ENCODE measurements at regions not wholly inside any gene's neighbourhood (a gene's known extent, or its start where the extent isn't known, plus 50 kb on each side); places are given as distances from the start of the nearest gene placed in this dataset.

DNA sequence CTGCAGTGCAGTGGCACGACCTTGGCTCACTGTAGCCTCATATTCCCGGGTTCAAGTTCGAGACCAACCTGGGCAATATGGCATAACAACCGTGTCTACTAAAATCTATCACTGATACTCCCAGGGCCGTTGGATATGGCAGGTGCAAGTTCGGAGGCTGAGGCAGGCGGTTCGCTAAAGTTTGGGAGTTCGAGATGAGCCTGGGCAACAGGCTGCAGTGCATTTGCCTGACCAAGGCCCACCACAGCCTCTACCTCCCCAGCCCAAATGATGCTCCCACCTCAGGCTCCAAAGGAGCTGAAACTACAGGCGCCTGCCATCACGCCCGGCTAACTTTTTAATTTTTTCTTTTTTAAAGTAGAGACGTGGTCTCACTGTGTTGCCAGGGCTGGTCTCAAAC is 177.1 kb upstream of the ALG10B start:
- TF ChIP-seq, protein P1, sequence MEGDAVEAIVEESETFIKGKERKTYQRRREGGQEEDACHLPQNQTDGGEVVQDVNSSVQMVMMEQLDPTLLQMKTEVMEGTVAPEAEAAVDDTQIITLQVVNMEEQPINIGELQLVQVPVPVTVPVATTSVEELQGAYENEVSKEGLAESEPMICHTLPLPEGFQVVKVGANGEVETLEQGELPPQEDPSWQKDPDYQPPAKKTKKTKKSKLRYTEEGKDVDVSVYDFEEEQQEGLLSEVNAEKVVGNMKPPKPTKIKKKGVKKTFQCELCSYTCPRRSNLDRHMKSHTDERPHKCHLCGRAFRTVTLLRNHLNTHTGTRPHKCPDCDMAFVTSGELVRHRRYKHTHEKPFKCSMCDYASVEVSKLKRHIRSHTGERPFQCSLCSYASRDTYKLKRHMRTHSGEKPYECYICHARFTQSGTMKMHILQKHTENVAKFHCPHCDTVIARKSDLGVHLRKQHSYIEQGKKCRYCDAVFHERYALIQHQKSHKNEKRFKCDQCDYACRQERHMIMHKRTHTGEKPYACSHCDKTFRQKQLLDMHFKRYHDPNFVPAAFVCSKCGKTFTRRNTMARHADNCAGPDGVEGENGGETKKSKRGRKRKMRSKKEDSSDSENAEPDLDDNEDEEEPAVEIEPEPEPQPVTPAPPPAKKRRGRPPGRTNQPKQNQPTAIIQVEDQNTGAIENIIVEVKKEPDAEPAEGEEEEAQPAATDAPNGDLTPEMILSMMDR (optimal IDR thresholded peaks at IDR 0.05 in 1 of 3, IDR thresholded peaks at IDR 0.05 in 1 of 3, conservative IDR thresholded peaks at IDR 0.05 in 1 of 3; ENCODE audit: extremely low read depth in 1 of 3, insufficient read depth in 2 of 3, low read length in 3 of 3): no peak
- no peak for TF ChIP-seq EZH2 (IDR thresholded peaks at IDR 0.05; ENCODE audit: low read length)

All from keratinocyte (primary cell).